HG02610 (cell line): ENCODE measurements at regions not wholly inside any gene's neighbourhood (a gene's known extent, or its start where the extent isn't known, plus 50 kb on each side); places are given as distances from the start of the nearest gene placed in this dataset.
A peak's percentile ranks its signal among the peaks of the same experiment; 100 is the strongest.

Source experiments
- ATAC-seq: cut with Tn5 transposase; IDR thresholded peaks from one replicate; pipeline ENCODE4 v1.9.1; 2021; ENCODE audit warnings: mild to moderate bottlenecking, moderate library complexity; ENCODE audit not compliant: unreplicated experiment

- no peak for ATAC-seq
Measured at GRCh38 chr9:14520341-14520740, 172.9 kb downstream of the ZDHHC21 start.

GRCh38 chr9:14517154-14517906 is 175.9 kb downstream of the ZDHHC21 start:
- ATAC-seq, result no peak

- ATAC-seq, result no peak
Measured at GRCh38 chr9:14516656-14517055, 176.6 kb downstream of the ZDHHC21 start.

GRCh38 chr9:14515571-14516198 is 177.5 kb downstream of the ZDHHC21 start:
- no peak for ATAC-seq

GRCh38 chr9:14515049-14515448 is 178.2 kb downstream of the ZDHHC21 start:
- ATAC-seq, result no peak

DNA sequence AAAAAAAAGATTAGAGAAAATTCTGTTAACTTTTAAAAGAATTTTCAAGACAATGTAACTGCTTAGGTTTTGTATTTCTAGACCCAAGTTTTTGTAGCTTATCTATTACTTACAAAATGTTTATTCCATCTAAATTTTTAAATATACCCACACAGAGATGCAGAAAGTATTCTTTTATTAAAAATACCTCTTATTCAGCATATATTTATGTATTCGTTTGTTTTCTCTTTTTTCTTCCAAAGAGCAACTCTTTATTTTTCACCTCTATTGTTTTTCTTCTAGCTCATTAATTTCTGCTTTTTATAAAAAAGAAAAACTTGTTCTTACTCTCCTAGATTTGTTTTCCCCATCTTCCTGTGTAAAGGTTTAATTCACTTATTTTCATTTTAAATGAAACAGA is 180.3 kb downstream of the ZDHHC21 start:
- no peak for ATAC-seq

GRCh38 chr9:14511452-14511851 is 181.8 kb downstream of the ZDHHC21 start:
- ATAC-seq, result peak; percentile 77

GRCh38 chr9:14508884-14509283 is 184.3 kb downstream of the ZDHHC21 start:
- no peak for ATAC-seq

- ATAC-seq, result no peak
Measured at GRCh38 chr9:14501366-14501765, 187.4 kb upstream of the NFIB start.

- ATAC-seq, result no peak
Measured at GRCh38 chr9:14500705-14501104, 186.8 kb upstream of the NFIB start.

DNA sequence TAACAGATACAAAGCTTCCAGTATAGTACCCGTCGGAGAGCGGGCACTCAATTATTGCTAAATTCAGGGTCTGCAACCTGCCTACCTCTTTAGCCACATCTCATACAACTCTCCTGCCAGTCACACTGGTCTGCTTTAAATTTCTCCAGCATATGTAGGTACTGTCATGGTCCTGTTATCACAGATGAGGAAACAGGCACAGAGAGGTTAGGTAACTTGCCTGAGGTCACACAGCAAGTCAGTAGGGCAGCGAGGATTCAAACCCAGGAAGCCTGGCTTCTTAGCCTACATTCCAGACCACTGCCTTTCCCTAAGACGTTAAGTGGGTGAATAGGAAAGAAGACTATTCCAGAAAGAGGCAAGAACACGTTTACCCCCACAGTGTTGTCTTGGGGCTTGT is 186.0 kb upstream of the NFIB start:
- ATAC-seq, result no peak

- no peak for ATAC-seq
Measured at GRCh38 chr9:14498824-14499223, 184.9 kb upstream of the NFIB start.

DNA sequence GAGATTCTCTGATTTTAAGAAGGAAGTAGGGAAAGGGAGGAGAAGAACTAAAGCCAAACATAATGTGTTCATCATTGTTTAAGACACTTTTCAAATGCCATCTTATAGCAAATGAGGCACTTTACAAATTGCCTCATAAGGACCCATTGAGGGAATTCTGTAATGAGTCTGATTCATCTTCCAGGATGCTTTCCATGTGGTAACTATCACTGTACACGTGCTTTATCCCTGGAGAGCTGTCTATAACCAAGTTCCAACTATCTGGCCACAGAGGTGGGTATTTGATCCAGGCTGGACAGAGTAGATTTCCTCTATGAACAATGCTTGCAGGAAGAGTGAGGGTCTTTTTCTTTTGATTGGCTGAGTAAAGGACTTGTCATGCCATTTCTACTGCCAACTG is 183.5 kb upstream of the NFIB start:
- ATAC-seq, result no peak

DNA sequence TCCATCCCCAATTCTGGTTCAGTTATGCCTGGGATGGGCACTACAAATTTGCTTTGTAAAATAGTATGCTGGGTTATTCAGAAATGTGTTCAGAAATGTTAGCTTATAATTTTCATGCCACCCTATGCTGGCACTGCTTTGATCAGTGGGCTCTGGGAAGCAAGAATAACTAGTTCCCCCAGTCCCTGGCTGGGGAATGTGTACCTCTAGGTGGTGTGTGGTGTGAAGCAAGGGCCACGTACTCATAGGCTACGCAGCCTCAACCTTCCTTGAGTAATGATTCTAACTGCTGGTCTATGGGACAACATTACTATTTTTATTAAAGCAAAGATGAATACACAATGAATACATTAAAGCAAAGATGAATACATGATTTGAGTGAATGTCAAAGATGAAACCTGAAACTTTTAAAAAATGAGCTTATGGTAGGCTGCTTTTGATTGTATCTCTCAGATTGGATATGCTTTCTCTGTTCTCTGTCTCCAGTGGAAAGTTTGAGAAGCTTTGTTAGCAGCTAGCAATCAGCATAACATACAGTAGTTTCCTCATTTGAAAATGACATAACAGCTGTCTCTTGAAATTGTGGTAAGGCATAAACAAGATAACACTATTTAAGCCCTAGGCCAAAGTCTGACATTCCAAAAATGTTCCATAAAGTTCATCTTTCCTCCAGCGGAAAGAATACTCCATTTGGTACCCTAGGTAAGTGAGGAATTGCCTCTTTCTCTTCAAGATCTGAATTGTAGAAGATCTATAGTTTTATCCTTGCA is 174.7 kb upstream of the NFIB start:
- ATAC-seq, result no peak

GRCh38 chr9:14487547-14488185 is 173.7 kb upstream of the NFIB start:
- no peak for ATAC-seq

GRCh38 chr9:14485366-14485765 is 171.4 kb upstream of the NFIB start:
- no peak for ATAC-seq

- ATAC-seq, result no peak
Measured at GRCh38 chr9:14482856-14483255, 168.9 kb upstream of the NFIB start.

DNA sequence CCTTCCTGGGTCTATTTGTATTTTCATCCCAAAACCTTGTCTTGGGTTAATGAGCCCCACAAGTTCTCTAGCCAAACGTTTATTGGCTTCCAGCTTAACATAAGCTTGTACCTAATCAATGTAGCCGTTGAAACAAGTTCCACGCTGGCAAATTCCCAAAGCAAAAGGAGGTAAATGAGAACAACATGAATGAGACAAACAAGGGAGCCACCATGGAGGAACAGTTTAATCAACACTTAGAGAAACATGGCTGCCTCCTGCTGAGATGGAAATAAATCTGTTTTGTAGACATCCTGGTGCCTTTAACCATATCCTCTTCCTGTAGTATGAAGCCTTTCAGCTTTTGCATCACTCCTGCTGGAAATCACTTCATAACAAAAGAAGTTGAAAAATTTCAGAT is 166.6 kb upstream of the NFIB start:
- no peak for ATAC-seq

GRCh38 chr9:14479163-14479560 is 165.2 kb upstream of the NFIB start:
- no peak for ATAC-seq

DNA sequence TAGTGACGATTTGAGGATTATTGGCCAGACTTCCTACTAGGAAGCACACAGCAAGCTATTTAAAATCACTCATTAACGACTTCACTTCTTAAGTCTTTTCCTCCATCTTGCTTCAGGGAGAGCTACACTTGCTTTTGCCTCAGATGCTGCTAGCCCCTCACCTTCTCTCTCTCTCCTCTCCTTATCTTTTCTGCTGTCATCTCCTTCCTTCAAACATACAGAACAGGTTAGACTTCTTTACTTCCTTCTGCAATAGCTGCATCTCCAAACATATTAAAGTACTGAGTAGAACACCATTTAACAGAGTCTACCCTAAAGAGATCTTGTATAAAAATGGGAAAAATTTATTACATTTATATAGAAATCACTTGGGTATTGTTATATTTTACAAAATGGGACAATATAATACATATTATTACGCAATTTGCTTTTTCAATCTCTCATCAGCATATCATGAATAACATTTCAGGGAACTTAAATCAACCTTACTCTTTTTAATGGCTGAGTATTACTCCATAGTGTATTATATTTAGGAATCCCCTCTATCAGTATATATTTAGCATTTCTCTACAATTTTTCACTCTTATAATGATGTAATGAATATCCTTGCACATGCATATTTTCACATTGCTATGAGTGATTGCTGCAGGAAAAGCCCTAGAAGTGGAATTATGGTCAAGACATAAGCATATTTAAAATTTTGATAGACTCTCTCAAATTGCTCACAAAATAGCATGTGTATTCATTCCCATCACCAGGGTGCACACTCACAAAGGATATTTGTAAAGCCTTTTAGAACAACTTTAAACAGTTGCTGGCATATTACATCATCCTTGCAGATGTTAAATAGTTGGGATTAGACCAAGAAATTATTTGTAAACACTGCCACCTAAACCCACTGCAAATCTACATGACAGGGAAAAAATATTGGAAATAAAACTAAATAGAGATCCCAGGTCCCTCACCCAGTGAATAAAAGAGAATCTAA is 164.5 kb upstream of the NFIB start:
- no peak for ATAC-seq
